ENCODE measurements at regions not wholly inside any gene's neighbourhood (a gene's known extent, or its start where the extent isn't known, plus 50 kb on each side); places are given as distances from the start of the nearest gene placed in this dataset.
A peak's percentile ranks its signal among the peaks of the same experiment; 100 is the strongest.

- no peak for TF ChIP-seq E2F4 (CRISPR knock-in tag; IDR thresholded peaks at IDR 0.05; ENCODE audit: low read depth)
- TF ChIP-seq RUNX1 (IDR thresholded peaks at IDR 0.05; ENCODE audit: low read depth): no peak
- no peak for TF ChIP-seq SAP30 (IDR thresholded peaks at IDR 0.05; ENCODE audit: borderline replicate concordance, insufficient read depth, low read depth, low read length, poor library complexity, severe bottlenecking)
- TF ChIP-seq, protein P1, sequence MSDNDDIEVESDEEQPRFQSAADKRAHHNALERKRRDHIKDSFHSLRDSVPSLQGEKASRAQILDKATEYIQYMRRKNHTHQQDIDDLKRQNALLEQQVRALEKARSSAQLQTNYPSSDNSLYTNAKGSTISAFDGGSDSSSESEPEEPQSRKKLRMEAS (CRISPR knock-in tag; IDR thresholded peaks at IDR 0.05): peak; percentile 38; the same call in 1 of the 2 replicates
- TF ChIP-seq PHTF2 (CRISPR knock-in tag; IDR thresholded peaks at IDR 0.05): no peak
- TF ChIP-seq L3MBTL2 (IDR thresholded peaks at IDR 0.05): peak; percentile 59
- no peak for TF ChIP-seq ZSCAN29 (IDR thresholded peaks at IDR 0.05)
- no peak for TF ChIP-seq TRIM28 (IDR thresholded peaks at IDR 0.05)
- 0 out of 2 replicates have a peak, but pooled peaks have one; percentile 37 for TF ChIP-seq DNMT1 (IDR thresholded peaks at IDR 0.05)
- peak; percentile 51; the same call in 1 of the 2 replicates for TF ChIP-seq SMARCA4 (IDR thresholded peaks at IDR 0.05)
- TF ChIP-seq, protein P2, sequence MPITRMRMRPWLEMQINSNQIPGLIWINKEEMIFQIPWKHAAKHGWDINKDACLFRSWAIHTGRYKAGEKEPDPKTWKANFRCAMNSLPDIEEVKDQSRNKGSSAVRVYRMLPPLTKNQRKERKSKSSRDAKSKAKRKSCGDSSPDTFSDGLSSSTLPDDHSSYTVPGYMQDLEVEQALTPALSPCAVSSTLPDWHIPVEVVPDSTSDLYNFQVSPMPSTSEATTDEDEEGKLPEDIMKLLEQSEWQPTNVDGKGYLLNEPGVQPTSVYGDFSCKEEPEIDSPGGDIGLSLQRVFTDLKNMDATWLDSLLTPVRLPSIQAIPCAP (CRISPR knock-in tag; IDR thresholded peaks at IDR 0.05; ENCODE audit: borderline replicate concordance): no peak
- TF ChIP-seq TSC22D4 (tag; IDR thresholded peaks at IDR 0.05): peak; percentile 64; the same call in 1 of the 2 replicates
- TF ChIP-seq SIN3B (IDR thresholded peaks at IDR 0.05; ENCODE audit: low read depth): no peak
- no peak for TF ChIP-seq RFX5 (IDR thresholded peaks at IDR 0.05; ENCODE audit: low read depth, low read length)
- TF ChIP-seq KHSRP (IDR thresholded peaks at IDR 0.05): no peak
- TF ChIP-seq ZNF644 (tag; IDR thresholded peaks at IDR 0.05; ENCODE audit: low read depth): no peak
- no peak for TF ChIP-seq SP2 (IDR thresholded peaks at IDR 0.05; ENCODE audit: extremely low read depth, low read depth, low read length, poor library complexity, severe bottlenecking)
- peak; percentile 36; the same call in 1 of the 2 replicates for TF ChIP-seq SOX6 (IDR thresholded peaks at IDR 0.05)
- no peak for TF ChIP-seq NFATC3 (IDR thresholded peaks at IDR 0.05)
- TF ChIP-seq NR2C2 (CRISPR knock-in tag; IDR thresholded peaks at IDR 0.05): no peak
- TF ChIP-seq NR2C2 (tag; IDR thresholded peaks at IDR 0.05): no peak
- TF ChIP-seq ETV5 (CRISPR knock-in tag; IDR thresholded peaks at IDR 0.05; ENCODE audit: low read depth): no peak
- TF ChIP-seq PRPF4 (IDR thresholded peaks at IDR 0.05; ENCODE audit: insufficient read depth, low read depth, low read length, poor library complexity, severe bottlenecking): no peak
- TF ChIP-seq, protein P3, sequence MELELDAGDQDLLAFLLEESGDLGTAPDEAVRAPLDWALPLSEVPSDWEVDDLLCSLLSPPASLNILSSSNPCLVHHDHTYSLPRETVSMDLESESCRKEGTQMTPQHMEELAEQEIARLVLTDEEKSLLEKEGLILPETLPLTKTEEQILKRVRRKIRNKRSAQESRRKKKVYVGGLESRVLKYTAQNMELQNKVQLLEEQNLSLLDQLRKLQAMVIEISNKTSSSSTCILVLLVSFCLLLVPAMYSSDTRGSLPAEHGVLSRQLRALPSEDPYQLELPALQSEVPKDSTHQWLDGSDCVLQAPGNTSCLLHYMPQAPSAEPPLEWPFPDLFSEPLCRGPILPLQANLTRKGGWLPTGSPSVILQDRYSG (tag; conservative IDR thresholded peaks at IDR 0.05; ENCODE audit: low read depth): no peak
- no peak for TF ChIP-seq ZNF224 (CRISPR knock-in tag; IDR thresholded peaks at IDR 0.05)
- TF ChIP-seq POLR2AphosphoS2 (IDR thresholded peaks at IDR 0.05; ENCODE audit: low read length): no peak
- TF ChIP-seq ZFX (CRISPR knock-in tag; IDR thresholded peaks at IDR 0.05): peak; percentile 49
Observed at GRCh38 chr10:46106410-46107255, 60.6 kb upstream of the MSMB start (continued).

Data from K562 (cell line).